ENCODE measurements at regions not wholly inside any gene's neighbourhood (a gene's known extent, or its start where the extent isn't known, plus 50 kb on each side); places are given as distances from the start of the nearest gene placed in this dataset.

GRCh38 chr16:80029761-80030481 is 429.4 kb upstream of the MAF start:
- Mint-ChIP-seq H3K4me1 (ENCODE audit: low read depth) (peaks cover 7% of the 10 kb centered on the region), H3K27me3 (no peaks in the 10 kb centered on the region), H3K36me3 (ENCODE audit: low read depth) (no peaks in the 10 kb centered on the region), H3K9me3 (peaks cover 16% of the 10 kb centered on the region), H3K27ac (no peak overlapping the region), H3K4me3 (no peak overlapping the region)
- intact Hi-C loops (cut with micrococcal nuclease) = no loop called here

DNA sequence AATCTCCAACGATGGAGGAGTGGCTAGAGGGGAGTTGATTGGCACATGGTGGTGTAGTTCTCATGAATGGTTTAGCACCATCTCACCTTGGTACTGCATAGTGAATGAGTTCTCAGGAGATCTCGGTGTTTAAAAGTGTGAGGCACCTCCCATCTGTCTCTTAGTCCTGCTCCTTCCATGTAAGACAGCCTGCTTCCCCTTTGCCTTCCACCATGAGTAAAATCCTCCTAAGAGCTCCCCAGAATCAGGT is 428.8 kb upstream of the MAF start:
- Mint-ChIP-seq H3K4me3 (no peak overlapping the region), H3K36me3 (ENCODE audit: low read depth) (no peaks in the 10 kb centered on the region), H3K9me3 (peaks cover 16% of the 10 kb centered on the region), H3K27ac (no peak overlapping the region), H3K4me1 (ENCODE audit: low read depth) (peaks cover 7% of the 10 kb centered on the region), H3K27me3 (no peaks in the 10 kb centered on the region)
- intact Hi-C loops (cut with micrococcal nuclease) = no loop called here

DNA sequence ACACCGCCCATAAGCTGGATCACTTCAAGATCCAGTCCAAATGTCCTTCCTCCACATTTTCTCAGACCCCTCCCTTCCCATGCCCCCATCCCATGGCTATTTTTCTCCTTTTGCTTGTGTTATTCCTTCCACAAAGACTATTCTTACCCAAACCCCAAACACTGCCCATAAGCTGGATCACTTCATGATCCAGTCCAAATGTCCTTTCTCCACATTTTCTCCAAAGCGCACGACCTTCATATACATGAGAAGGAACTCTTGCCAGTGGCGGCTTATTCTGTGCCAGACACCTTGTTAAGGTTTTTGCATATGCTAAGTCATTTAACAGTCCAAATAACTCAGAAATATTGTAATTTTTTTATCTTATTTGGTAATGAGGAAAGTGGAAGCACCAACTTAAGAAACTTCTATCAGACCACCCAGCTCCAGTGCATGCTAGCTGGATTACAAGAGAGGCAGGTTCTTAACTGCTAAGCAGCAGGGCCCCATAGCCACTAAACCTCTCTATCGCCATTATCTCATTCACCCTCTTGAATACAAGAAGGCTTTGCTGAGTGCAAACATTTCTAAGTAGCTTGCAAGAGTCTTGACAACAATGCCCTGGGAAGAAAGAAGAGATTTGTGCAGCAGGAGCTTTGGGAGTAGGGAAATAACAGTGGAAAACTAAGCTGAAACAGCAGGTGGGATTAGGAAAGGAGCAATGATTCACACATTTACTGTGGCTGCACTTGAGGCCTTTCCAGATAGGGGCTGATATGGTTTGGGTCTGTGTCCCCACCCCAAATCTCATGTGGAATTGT is 428.2 kb upstream of the MAF start:
- H3K27me3 Mint-ChIP-seq = no peaks in the 10 kb centered on the region
- H3K27ac Mint-ChIP-seq = no peak overlapping the region
- peaks cover 7% of the 10 kb centered on the region for H3K4me1 Mint-ChIP-seq (ENCODE audit: low read depth)
- H3K4me3 Mint-ChIP-seq = no peak overlapping the region
- no peaks in the 10 kb centered on the region for H3K36me3 Mint-ChIP-seq (ENCODE audit: low read depth)
- intact Hi-C loops (cut with micrococcal nuclease) = no loop called here
- H3K9me3 Mint-ChIP-seq = peaks cover 15% of the 10 kb centered on the region

- H3K36me3 Mint-ChIP-seq (ENCODE audit: low read depth) = no peaks in the 10 kb centered on the region
- no peak overlapping the region for H3K27ac Mint-ChIP-seq
- H3K4me3 Mint-ChIP-seq = no peak overlapping the region
- H3K4me1 Mint-ChIP-seq (ENCODE audit: low read depth) = peaks cover 7% of the 10 kb centered on the region
- H3K9me3 Mint-ChIP-seq = peaks cover under 1% of the 10 kb centered on the region
- intact Hi-C loops (cut with micrococcal nuclease) = no loop called here
- no peaks in the 10 kb centered on the region for H3K27me3 Mint-ChIP-seq
Observed at GRCh38 chr16:80027007-80027965, 426.7 kb upstream of the MAF start.

GRCh38 chr16:80025236-80025635 is 424.7 kb upstream of the MAF start:
- Mint-ChIP-seq H3K4me1 (ENCODE audit: low read depth) (peaks cover 7% of the 10 kb centered on the region), H3K9me3 (no peaks in the 10 kb centered on the region), H3K36me3 (ENCODE audit: low read depth) (no peaks in the 10 kb centered on the region), H3K27me3 (no peaks in the 10 kb centered on the region), H3K4me3 (no peak overlapping the region), H3K27ac (no peak overlapping the region)
- intact Hi-C loops (cut with micrococcal nuclease) = no loop called here

GRCh38 chr16:80024443-80024842 is 423.9 kb upstream of the MAF start:
- Mint-ChIP-seq H3K4me3 (no peak overlapping the region), H3K27me3 (no peaks in the 10 kb centered on the region), H3K36me3 (ENCODE audit: low read depth) (no peaks in the 10 kb centered on the region), H3K9me3 (no peaks in the 10 kb centered on the region), H3K4me1 (ENCODE audit: low read depth) (peaks cover 7% of the 10 kb centered on the region), H3K27ac (no peak overlapping the region)
- intact Hi-C loops (cut with micrococcal nuclease) = no loop called here

- Mint-ChIP-seq H3K4me1 (ENCODE audit: low read depth) (peaks cover 7% of the 10 kb centered on the region), H3K36me3 (ENCODE audit: low read depth) (no peaks in the 10 kb centered on the region), H3K27ac (no peak overlapping the region), H3K27me3 (no peaks in the 10 kb centered on the region), H3K9me3 (no peaks in the 10 kb centered on the region), H3K4me3 (no peak overlapping the region)
- intact Hi-C loops (cut with micrococcal nuclease) = no loop called here
Observed at GRCh38 chr16:80023865-80024264, 423.3 kb upstream of the MAF start.

- intact Hi-C loops (cut with micrococcal nuclease) = no loop called here
- Mint-ChIP-seq H3K9me3 (no peaks in the 10 kb centered on the region), H3K36me3 (ENCODE audit: low read depth) (no peaks in the 10 kb centered on the region), H3K4me1 (ENCODE audit: low read depth) (no peaks in the 10 kb centered on the region), H3K27ac (no peak overlapping the region), H3K4me3 (no peak overlapping the region), H3K27me3 (no peaks in the 10 kb centered on the region)
Observed at GRCh38 chr16:80019395-80019794, 418.9 kb upstream of the MAF start.

- Mint-ChIP-seq H3K27ac (no peak overlapping the region), H3K27me3 (no peaks in the 10 kb centered on the region), H3K9me3 (no peaks in the 10 kb centered on the region), H3K4me3 (no peak overlapping the region), H3K36me3 (ENCODE audit: low read depth) (no peaks in the 10 kb centered on the region), H3K4me1 (ENCODE audit: low read depth) (no peaks in the 10 kb centered on the region)
- intact Hi-C loops (cut with micrococcal nuclease) = no loop called here
Observed at GRCh38 chr16:80018466-80018865, 417.9 kb upstream of the MAF start.

DNA sequence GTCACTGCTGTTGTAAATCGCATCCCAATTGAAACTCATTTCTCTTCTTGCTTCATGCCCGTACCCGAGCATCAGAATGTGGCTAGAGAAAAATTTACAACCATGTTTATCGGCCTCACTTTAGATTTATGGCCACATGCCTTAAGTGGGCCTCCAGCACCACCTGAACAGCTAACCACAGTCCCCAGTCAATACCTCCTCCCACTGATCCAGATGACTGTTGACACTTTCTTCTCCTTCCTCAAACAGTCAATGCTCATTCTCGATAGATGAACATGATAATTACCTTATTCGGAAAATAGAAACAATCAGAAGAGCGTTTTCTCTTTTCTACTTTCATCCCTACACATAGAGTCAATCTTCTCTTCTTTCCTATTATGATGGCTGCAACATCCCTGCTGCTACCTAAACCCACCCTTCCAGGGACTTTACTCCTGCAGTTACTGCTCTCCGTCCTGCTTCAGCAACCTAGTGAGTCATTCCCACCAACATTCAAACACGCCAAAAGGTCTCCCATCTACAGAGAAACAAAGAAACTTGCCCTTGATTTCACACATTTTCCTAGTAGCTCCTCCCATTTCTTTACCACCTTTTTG is 416.3 kb upstream of the MAF start:
- H3K27me3 Mint-ChIP-seq = no peaks in the 10 kb centered on the region
- intact Hi-C loops (cut with micrococcal nuclease) = no loop called here
- H3K9me3 Mint-ChIP-seq = no peaks in the 10 kb centered on the region
- no peak overlapping the region for H3K4me3 Mint-ChIP-seq
- H3K27ac Mint-ChIP-seq = no peak overlapping the region
- H3K36me3 Mint-ChIP-seq (ENCODE audit: low read depth) = no peaks in the 10 kb centered on the region
- no peaks in the 10 kb centered on the region for H3K4me1 Mint-ChIP-seq (ENCODE audit: low read depth)

GRCh38 chr16:80015566-80015965 is 415.0 kb upstream of the MAF start:
- intact Hi-C loops (cut with micrococcal nuclease) = no loop called here
- Mint-ChIP-seq H3K9me3 (no peaks in the 10 kb centered on the region), H3K4me3 (no peak overlapping the region), H3K27ac (no peak overlapping the region), H3K4me1 (ENCODE audit: low read depth) (no peaks in the 10 kb centered on the region), H3K27me3 (no peaks in the 10 kb centered on the region), H3K36me3 (ENCODE audit: low read depth) (no peaks in the 10 kb centered on the region)

GRCh38 chr16:80014241-80014939 is 413.9 kb upstream of the MAF start:
- H3K4me3 Mint-ChIP-seq = no peak overlapping the region
- intact Hi-C loops (cut with micrococcal nuclease) = no loop called here
- H3K4me1 Mint-ChIP-seq (ENCODE audit: low read depth) = no peaks in the 10 kb centered on the region
- H3K9me3 Mint-ChIP-seq = peaks cover 7% of the 10 kb centered on the region
- H3K27me3 Mint-ChIP-seq = no peaks in the 10 kb centered on the region
- H3K27ac Mint-ChIP-seq = no peak overlapping the region
- no peaks in the 10 kb centered on the region for H3K36me3 Mint-ChIP-seq (ENCODE audit: low read depth)

DNA sequence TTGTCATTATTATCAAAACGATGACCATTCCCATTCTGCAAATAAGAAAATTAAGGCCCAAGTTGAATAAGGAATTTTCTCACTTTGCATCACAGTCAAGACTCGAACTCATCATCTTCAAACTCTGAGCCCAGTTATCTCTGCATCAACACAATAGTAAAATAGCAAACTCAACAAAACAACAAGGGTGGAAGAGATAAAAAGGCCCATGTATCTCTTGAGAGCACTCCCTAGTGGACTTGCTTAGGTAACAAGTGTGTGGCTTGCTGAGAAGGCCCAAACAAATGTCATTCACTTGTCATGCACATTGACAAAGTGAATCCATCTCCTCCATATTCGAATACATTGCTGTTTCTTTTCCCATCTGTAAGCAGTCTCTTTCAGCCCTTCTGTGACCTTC is 412.0 kb upstream of the MAF start:
- Mint-ChIP-seq H3K36me3 (ENCODE audit: low read depth) (no peaks in the 10 kb centered on the region), H3K27me3 (no peaks in the 10 kb centered on the region), H3K4me1 (ENCODE audit: low read depth) (no peaks in the 10 kb centered on the region), H3K27ac (no peak overlapping the region), H3K9me3 (peaks cover 8% of the 10 kb centered on the region), H3K4me3 (no peak overlapping the region)
- intact Hi-C loops (cut with micrococcal nuclease) = no loop called here

All from dendritic cell treated with granulocyte-macrophage colony-stimulating factor and Interleukin-4, amounts not matched to agents 40 ng/mL and 50 ng/mL, for 4 days (primary cell).